ENCODE measurements at regions not wholly inside any gene's neighbourhood (a gene's known extent, or its start where the extent isn't known, plus 50 kb on each side); places are given as distances from the start of the nearest gene placed in this dataset.

- no peak for TF ChIP-seq CTCF (IDR thresholded peaks at IDR 0.05; ENCODE audit: low read length)
- TF ChIP-seq EZH2 (IDR thresholded peaks at IDR 0.05; ENCODE audit: borderline replicate concordance, low read length): no peak
Measured at GRCh38 chr20:58097429-58097828, 131.0 kb downstream of the ANKRD60 start.

Measured in OCI-LY1 (cell line).